Activated naive CD8-positive, alpha-beta T cell treated with anti-CD3 and anti-CD28 coated beads, Interleukin-2, amount 10 ng/mL, durations not matched to agents 7 days and 5 days (primary cell): ENCODE measurements at regions not wholly inside any gene's neighbourhood (a gene's known extent, or its start where the extent isn't known, plus 50 kb on each side); places are given as distances from the start of the nearest gene placed in this dataset.

Experiments
- ATAC-seq: fragments of 150-1000 bp; cut with Tn5 transposase; one replicate; pipeline ENCODE4 v1.10.0; 2021; ENCODE audit warnings: low read depth, moderate library complexity
- POLR2A ChIA-PET: fragments of 350-600 bp; sonication (Branson Sonifier 250); formaldehyde crosslinking; loops from one replicate; lab custom pipeline; 2021; ENCODE audit warnings: antibody characterized with exemption; lab: Charles Lee
- DNase-seq: peaks from one replicate; pipeline ENCODE4 v3.0.0; 2021
- H3K27ac Mint-ChIP-seq: one replicate; pipeline ENCODE4 v1.8.0; 2022; ENCODE audit warnings: mild to moderate bottlenecking, mixed read lengths
- H3K27me3 Mint-ChIP-seq: one replicate; pipeline ENCODE4 v1.8.0; 2022; ENCODE audit warnings: mild to moderate bottlenecking, moderate library complexity, mixed read lengths
- H3K36me3 Mint-ChIP-seq: one replicate; pipeline ENCODE4 v1.8.0; 2021; ENCODE audit warnings: mild to moderate bottlenecking, mixed read lengths
- H3K4me1 Mint-ChIP-seq: one replicate; pipeline ENCODE4 v1.8.0; 2021; ENCODE audit warnings: mixed read lengths
- H3K4me3 Mint-ChIP-seq: one replicate; pipeline ENCODE4 v1.8.0; 2022; ENCODE audit warnings: mild to moderate bottlenecking, moderate library complexity, mixed read lengths
- H3K9me3 Mint-ChIP-seq: one replicate; pipeline ENCODE4 v1.8.0; 2021; ENCODE audit warnings: mixed read lengths

- H3K36me3 Mint-ChIP-seq: no peaks in the 10 kb centered on the region
- POLR2A ChIA-PET: no interaction called here
- DNase-seq (no peak), ATAC-seq (no peak)
- H3K27me3 Mint-ChIP-seq: peaks cover 6% of the 10 kb centered on the region
- H3K9me3 Mint-ChIP-seq: no peaks in the 10 kb centered on the region
- H3K4me3 Mint-ChIP-seq: no peak overlapping the region
- no peaks in the 10 kb centered on the region for H3K4me1 Mint-ChIP-seq
- no peak overlapping the region for H3K27ac Mint-ChIP-seq
Observed at GRCh38 chr6:1027795-1028569, 283.9 kb upstream of the FOXQ1 start.

- POLR2A ChIA-PET: no interaction called here
- Mint-ChIP-seq H3K27me3 (peaks cover 6% of the 10 kb centered on the region), H3K36me3 (no peaks in the 10 kb centered on the region), H3K4me3 (no peak overlapping the region), H3K27ac (no peak overlapping the region), H3K4me1 (no peaks in the 10 kb centered on the region), H3K9me3 (no peaks in the 10 kb centered on the region)
- ATAC-seq (no peak), DNase-seq (no peak)
Observed at GRCh38 chr6:1027109-1027794, 284.6 kb upstream of the FOXQ1 start.

- no peak for ATAC-seq
- DNase-seq: no peak
- H3K4me3 Mint-ChIP-seq: no peak overlapping the region
- H3K27ac Mint-ChIP-seq: no peak overlapping the region
- H3K9me3 Mint-ChIP-seq: no peaks in the 10 kb centered on the region
- no peaks in the 10 kb centered on the region for H3K36me3 Mint-ChIP-seq
- no peaks in the 10 kb centered on the region for H3K4me1 Mint-ChIP-seq
- POLR2A ChIA-PET: no interaction called here
- peaks cover 6% of the 10 kb centered on the region for H3K27me3 Mint-ChIP-seq
Observed at GRCh38 chr6:1025821-1026220, 286.1 kb upstream of the FOXQ1 start.

- Mint-ChIP-seq H3K27ac (no peak overlapping the region), H3K36me3 (no peaks in the 10 kb centered on the region), H3K9me3 (no peaks in the 10 kb centered on the region), H3K4me1 (no peaks in the 10 kb centered on the region), H3K4me3 (no peak overlapping the region), H3K27me3 (peaks cover 6% of the 10 kb centered on the region)
- POLR2A ChIA-PET: no interaction called here
- no peak for ATAC-seq
- DNase-seq: no peak
Observed at GRCh38 chr6:1024587-1024986, 287.3 kb upstream of the FOXQ1 start.

GRCh38 chr6:1024161-1024560 lies 287.7 kb upstream of the FOXQ1 start:
- Mint-ChIP-seq H3K27ac (no peak overlapping the region), H3K4me1 (no peaks in the 10 kb centered on the region), H3K36me3 (no peaks in the 10 kb centered on the region), H3K9me3 (no peaks in the 10 kb centered on the region), H3K27me3 (peaks cover 6% of the 10 kb centered on the region), H3K4me3 (no peak overlapping the region)
- ATAC-seq (no peak), DNase-seq (no peak)
- POLR2A ChIA-PET: no interaction called here

- ATAC-seq (no peak), DNase-seq (no peak)
- POLR2A ChIA-PET: no interaction called here
- Mint-ChIP-seq H3K27me3 (peaks cover 4% of the 10 kb centered on the region), H3K9me3 (no peaks in the 10 kb centered on the region), H3K4me3 (no peak overlapping the region), H3K4me1 (no peaks in the 10 kb centered on the region), H3K36me3 (no peaks in the 10 kb centered on the region), H3K27ac (no peak overlapping the region)
Observed at GRCh38 chr6:1023229-1023628, 288.7 kb upstream of the FOXQ1 start.

GRCh38 chr6:1022719-1023118 lies 289.2 kb upstream of the FOXQ1 start:
- peaks cover 4% of the 10 kb centered on the region for H3K27me3 Mint-ChIP-seq
- H3K4me3 Mint-ChIP-seq: no peak overlapping the region
- no peaks in the 10 kb centered on the region for H3K36me3 Mint-ChIP-seq
- ATAC-seq: no peak
- H3K27ac Mint-ChIP-seq: no peak overlapping the region
- DNase-seq: no peak
- POLR2A ChIA-PET: no interaction called here
- no peaks in the 10 kb centered on the region for H3K4me1 Mint-ChIP-seq
- H3K9me3 Mint-ChIP-seq: no peaks in the 10 kb centered on the region

- H3K27me3 Mint-ChIP-seq: no peaks in the 10 kb centered on the region
- H3K4me1 Mint-ChIP-seq: no peaks in the 10 kb centered on the region
- POLR2A ChIA-PET: no interaction called here
- ATAC-seq (no peak), DNase-seq (no peak)
- no peak overlapping the region for H3K4me3 Mint-ChIP-seq
- no peaks in the 10 kb centered on the region for H3K9me3 Mint-ChIP-seq
- no peak overlapping the region for H3K27ac Mint-ChIP-seq
- no peaks in the 10 kb centered on the region for H3K36me3 Mint-ChIP-seq
Observed at GRCh38 chr6:1020837-1021236, 291.1 kb upstream of the FOXQ1 start.

- peaks cover 2% of the 10 kb centered on the region for H3K27me3 Mint-ChIP-seq
- no peak overlapping the region for H3K4me3 Mint-ChIP-seq
- H3K9me3 Mint-ChIP-seq: no peaks in the 10 kb centered on the region
- no peak overlapping the region for H3K27ac Mint-ChIP-seq
- H3K4me1 Mint-ChIP-seq: no peaks in the 10 kb centered on the region
- DNase-seq: no peak
- POLR2A ChIA-PET: no interaction called here
- H3K36me3 Mint-ChIP-seq: no peaks in the 10 kb centered on the region
- ATAC-seq: no peak
Observed at GRCh38 chr6:1020133-1020532, 291.8 kb upstream of the FOXQ1 start.

- H3K27me3 Mint-ChIP-seq: peaks cover 2% of the 10 kb centered on the region
- no peaks in the 10 kb centered on the region for H3K36me3 Mint-ChIP-seq
- no peaks in the 10 kb centered on the region for H3K9me3 Mint-ChIP-seq
- H3K4me3 Mint-ChIP-seq: no peak overlapping the region
- ATAC-seq: no peak
- no peaks in the 10 kb centered on the region for H3K4me1 Mint-ChIP-seq
- POLR2A ChIA-PET: no interaction called here
- no peak for DNase-seq
- H3K27ac Mint-ChIP-seq: no peak overlapping the region
Observed at GRCh38 chr6:1018041-1018440, 293.9 kb upstream of the FOXQ1 start.

- DNase-seq (no peak), ATAC-seq (no peak)
- POLR2A ChIA-PET: no interaction called here
Observed at GRCh38 chr6:1016329-1017302, 295.3 kb upstream of the FOXQ1 start.

GRCh38 chr6:1015825-1016224 lies 296.1 kb upstream of the FOXQ1 start:
- no peaks in the 10 kb centered on the region for H3K4me1 Mint-ChIP-seq
- no peak overlapping the region for H3K4me3 Mint-ChIP-seq

More at GRCh38 chr6:1016329-1017302, 295.3 kb upstream of the FOXQ1 start:
- Mint-ChIP-seq H3K9me3 (no peaks in the 10 kb centered on the region), H3K4me3 (no peak overlapping the region), H3K4me1 (no peaks in the 10 kb centered on the region), H3K27ac (no peak overlapping the region), H3K36me3 (no peaks in the 10 kb centered on the region), H3K27me3 (peaks cover 2% of the 10 kb centered on the region)

GRCh38 chr6:1014431-1014807 lies 297.5 kb upstream of the FOXQ1 start:
- ATAC-seq (no peak), DNase-seq (no peak)
- Mint-ChIP-seq H3K4me1 (no peaks in the 10 kb centered on the region), H3K9me3 (no peaks in the 10 kb centered on the region), H3K4me3 (no peak overlapping the region), H3K27ac (no peak overlapping the region), H3K27me3 (peaks cover 4% of the 10 kb centered on the region), H3K36me3 (no peaks in the 10 kb centered on the region)
- POLR2A ChIA-PET: no interaction called here

More at GRCh38 chr6:1015825-1016224, 296.1 kb upstream of the FOXQ1 start:
- DNase-seq (no peak), ATAC-seq (no peak)
- peaks cover 2% of the 10 kb centered on the region for H3K27me3 Mint-ChIP-seq
- POLR2A ChIA-PET: no interaction called here
- H3K9me3 Mint-ChIP-seq: no peaks in the 10 kb centered on the region
- no peak overlapping the region for H3K27ac Mint-ChIP-seq
- H3K36me3 Mint-ChIP-seq: no peaks in the 10 kb centered on the region
